ENCODE measurements at regions not wholly inside any gene's neighbourhood (a gene's known extent, or its start where the extent isn't known, plus 50 kb on each side); places are given as distances from the start of the nearest gene placed in this dataset.

GRCh38 chr1:221069178-221069903 is 190.1 kb downstream of the HLX start:
- Histone ChIP-seq H3K27ac (ENCODE audit: low read length) (no peak overlapping the region), H3K27me3 (ENCODE audit: control insufficient read depth, insufficient read depth, low read length) (no peaks in the 10 kb centered on the region), H3K36me3 (ENCODE audit: control insufficient read depth, insufficient read depth, low read length) (no peaks in the 10 kb centered on the region), H3K9me3 (ENCODE audit: control insufficient read depth, insufficient read depth, low read length) (no peaks in the 10 kb centered on the region), H3K4me3 (ENCODE audit: low read length) (no peak overlapping the region), H3K4me1 (ENCODE audit: control insufficient read depth, insufficient read depth, low read length) (no peaks in the 10 kb centered on the region)
- WGBS (ENCODE audit: insufficient coverage, insufficient read length) = no CpG with 5 or more reads among the region's 5 CpGs
- no peak for DNase-seq (ENCODE audit: low read depth, low spot score)

GRCh38 chr1:221069986-221070385 is 190.7 kb downstream of the HLX start:
- DNase-seq (ENCODE audit: low read depth, low spot score) = no peak
- no peaks in the 10 kb centered on the region for H3K9me3 ChIP-seq (ENCODE audit: control insufficient read depth, insufficient read depth, low read length)
- H3K27ac ChIP-seq (ENCODE audit: low read length) = no peak overlapping the region
- H3K27me3 ChIP-seq (ENCODE audit: control insufficient read depth, insufficient read depth, low read length) = no peaks in the 10 kb centered on the region
- H3K36me3 ChIP-seq (ENCODE audit: control insufficient read depth, insufficient read depth, low read length) = no peaks in the 10 kb centered on the region
- no CpG with 5 or more reads among the region's 2 CpGs for WGBS (ENCODE audit: insufficient coverage, insufficient read length)
- H3K4me1 ChIP-seq (ENCODE audit: control insufficient read depth, insufficient read depth, low read length) = no peaks in the 10 kb centered on the region
- H3K4me3 ChIP-seq (ENCODE audit: low read length) = no peak overlapping the region

GRCh38 chr1:221071777-221072176 is 192.5 kb downstream of the HLX start:
- Histone ChIP-seq H3K9me3 (ENCODE audit: control insufficient read depth, insufficient read depth, low read length) (no peaks in the 10 kb centered on the region), H3K27ac (ENCODE audit: low read length) (no peak overlapping the region), H3K4me3 (ENCODE audit: low read length) (no peak overlapping the region), H3K36me3 (ENCODE audit: control insufficient read depth, insufficient read depth, low read length) (no peaks in the 10 kb centered on the region), H3K27me3 (ENCODE audit: control insufficient read depth, insufficient read depth, low read length) (no peaks in the 10 kb centered on the region), H3K4me1 (ENCODE audit: control insufficient read depth, insufficient read depth, low read length) (no peaks in the 10 kb centered on the region)
- no CpG with 5 or more reads among the region's 1 CpG for WGBS (ENCODE audit: insufficient coverage, insufficient read length)
- DNase-seq (ENCODE audit: low read depth, low spot score) = no peak

- DNase-seq (ENCODE audit: low read depth, low spot score) = no peak
- H3K27ac ChIP-seq (ENCODE audit: low read length) = no peak overlapping the region
- H3K36me3 ChIP-seq (ENCODE audit: control insufficient read depth, insufficient read depth, low read length) = no peaks in the 10 kb centered on the region
- no peaks in the 10 kb centered on the region for H3K27me3 ChIP-seq (ENCODE audit: control insufficient read depth, insufficient read depth, low read length)
- H3K4me1 ChIP-seq (ENCODE audit: control insufficient read depth, insufficient read depth, low read length) = no peaks in the 10 kb centered on the region
- no peaks in the 10 kb centered on the region for H3K9me3 ChIP-seq (ENCODE audit: control insufficient read depth, insufficient read depth, low read length)
- no peak overlapping the region for H3K4me3 ChIP-seq (ENCODE audit: low read length)
- WGBS (ENCODE audit: insufficient coverage, insufficient read length) = no CpG with 5 or more reads among the region's 1 CpG
Observed at GRCh38 chr1:221072214-221072613, 193.0 kb downstream of the HLX start.

- no CpG with 5 or more reads among the region's 2 CpGs for WGBS (ENCODE audit: insufficient coverage, insufficient read length)
Observed at GRCh38 chr1:221074332-221074731, 195.1 kb downstream of the HLX start.

GRCh38 chr1:221075911-221076310 is 196.7 kb downstream of the HLX start:
- WGBS (ENCODE audit: insufficient coverage, insufficient read length) = no CpG with 5 or more reads among the region's 3 CpGs
- no peaks in the 10 kb centered on the region for H3K9me3 ChIP-seq (ENCODE audit: control insufficient read depth, insufficient read depth, low read length)
- no peaks in the 10 kb centered on the region for H3K27me3 ChIP-seq (ENCODE audit: control insufficient read depth, insufficient read depth, low read length)
- H3K36me3 ChIP-seq (ENCODE audit: control insufficient read depth, insufficient read depth, low read length) = no peaks in the 10 kb centered on the region
- no peaks in the 10 kb centered on the region for H3K4me1 ChIP-seq (ENCODE audit: control insufficient read depth, insufficient read depth, low read length)
- no peak for DNase-seq (ENCODE audit: low read depth, low spot score)
- H3K4me3 ChIP-seq (ENCODE audit: low read length) = no peak overlapping the region
- no peak overlapping the region for H3K27ac ChIP-seq (ENCODE audit: low read length)

More at GRCh38 chr1:221074332-221074731, 195.1 kb downstream of the HLX start:
- H3K4me3 ChIP-seq (ENCODE audit: low read length) = no peak overlapping the region
- no peaks in the 10 kb centered on the region for H3K9me3 ChIP-seq (ENCODE audit: control insufficient read depth, insufficient read depth, low read length)
- DNase-seq (ENCODE audit: low read depth, low spot score) = no peak
- no peak overlapping the region for H3K27ac ChIP-seq (ENCODE audit: low read length)
- H3K27me3 ChIP-seq (ENCODE audit: control insufficient read depth, insufficient read depth, low read length) = no peaks in the 10 kb centered on the region
- no peaks in the 10 kb centered on the region for H3K4me1 ChIP-seq (ENCODE audit: control insufficient read depth, insufficient read depth, low read length)
- no peaks in the 10 kb centered on the region for H3K36me3 ChIP-seq (ENCODE audit: control insufficient read depth, insufficient read depth, low read length)

- H3K36me3 ChIP-seq (ENCODE audit: control insufficient read depth, insufficient read depth, low read length) = no peaks in the 10 kb centered on the region
- no CpG with 5 or more reads among the region's 3 CpGs for WGBS (ENCODE audit: insufficient coverage, insufficient read length)
- no peak overlapping the region for H3K4me3 ChIP-seq (ENCODE audit: low read length)
- H3K4me1 ChIP-seq (ENCODE audit: control insufficient read depth, insufficient read depth, low read length) = no peaks in the 10 kb centered on the region
- no peaks in the 10 kb centered on the region for H3K9me3 ChIP-seq (ENCODE audit: control insufficient read depth, insufficient read depth, low read length)
- DNase-seq (ENCODE audit: low read depth, low spot score) = no peak
- no peaks in the 10 kb centered on the region for H3K27me3 ChIP-seq (ENCODE audit: control insufficient read depth, insufficient read depth, low read length)
- no peak overlapping the region for H3K27ac ChIP-seq (ENCODE audit: low read length)
Observed at GRCh38 chr1:221076391-221076811, 197.2 kb downstream of the HLX start.

- Histone ChIP-seq H3K4me3 (ENCODE audit: low read length) (no peak overlapping the region), H3K9me3 (ENCODE audit: control insufficient read depth, insufficient read depth, low read length) (no peaks in the 10 kb centered on the region), H3K27me3 (ENCODE audit: control insufficient read depth, insufficient read depth, low read length) (no peaks in the 10 kb centered on the region), H3K36me3 (ENCODE audit: control insufficient read depth, insufficient read depth, low read length) (no peaks in the 10 kb centered on the region), H3K27ac (ENCODE audit: low read length) (no peak overlapping the region), H3K4me1 (ENCODE audit: control insufficient read depth, insufficient read depth, low read length) (no peaks in the 10 kb centered on the region)
- no peak for DNase-seq (ENCODE audit: low read depth, low spot score)
- no CpG with 5 or more reads among the region's 1 CpG for WGBS (ENCODE audit: insufficient coverage, insufficient read length)
Observed at GRCh38 chr1:221078260-221078965, 199.2 kb downstream of the HLX start.

- WGBS (ENCODE audit: insufficient coverage, insufficient read length) = no CpG with 5 or more reads among the region's 1 CpG
- H3K27me3 ChIP-seq (ENCODE audit: control insufficient read depth, insufficient read depth, low read length) = no peaks in the 10 kb centered on the region
Observed at GRCh38 chr1:221083902-221084301, 204.7 kb downstream of the HLX start.

GRCh38 chr1:221084681-221085080 is 205.4 kb downstream of the HLX start:
- H3K4me1 ChIP-seq (ENCODE audit: control insufficient read depth, insufficient read depth, low read length) = no peaks in the 10 kb centered on the region
- H3K36me3 ChIP-seq (ENCODE audit: control insufficient read depth, insufficient read depth, low read length) = no peaks in the 10 kb centered on the region
- no peak overlapping the region for H3K4me3 ChIP-seq (ENCODE audit: low read length)
- no peaks in the 10 kb centered on the region for H3K27me3 ChIP-seq (ENCODE audit: control insufficient read depth, insufficient read depth, low read length)
- H3K9me3 ChIP-seq (ENCODE audit: control insufficient read depth, insufficient read depth, low read length) = no peaks in the 10 kb centered on the region
- H3K27ac ChIP-seq (ENCODE audit: low read length) = no peak overlapping the region
- DNase-seq (ENCODE audit: low read depth, low spot score) = no peak
- WGBS (ENCODE audit: insufficient coverage, insufficient read length) = no CpG with 5 or more reads among the region's 4 CpGs

More at GRCh38 chr1:221083902-221084301, 204.7 kb downstream of the HLX start:
- no peak overlapping the region for H3K4me3 ChIP-seq (ENCODE audit: low read length)
- H3K36me3 ChIP-seq (ENCODE audit: control insufficient read depth, insufficient read depth, low read length) = no peaks in the 10 kb centered on the region
- no peak for DNase-seq (ENCODE audit: low read depth, low spot score)
- H3K4me1 ChIP-seq (ENCODE audit: control insufficient read depth, insufficient read depth, low read length) = no peaks in the 10 kb centered on the region
- no peaks in the 10 kb centered on the region for H3K9me3 ChIP-seq (ENCODE audit: control insufficient read depth, insufficient read depth, low read length)
- no peak overlapping the region for H3K27ac ChIP-seq (ENCODE audit: low read length)

All from iPS DF 6.9 (cell line).